Left lobe of liver (tissue), 2 donors: ENCODE measurements at regions not wholly inside any gene's neighbourhood (a gene's known extent, or its start where the extent isn't known, plus 50 kb on each side); places are given as distances from the start of the nearest gene placed in this dataset.
A peak's percentile ranks its signal among the peaks of the same experiment; 100 is the strongest.
"Not testable (repeated sequence)": the region's sequence is repeated elsewhere in the genome, so short reads cannot be mapped to it uniquely, and the experiment has no call there.

ENCODE experiments used
- ATAC-seq: fragments of 200-7000 bp; cut with Tn5 transposase; one replicate; pipeline ENCODE4 v1.9.1; 2020; ENCODE audit warnings: mild to moderate bottlenecking, moderate library complexity
- DNase-seq: peaks from one replicate; pipeline ENCODE4 v3.0.0-alpha.2; 2020; ENCODE audit warnings: low spot score
- donor health status: DM: no; HTN: no; CAD: no; lungs with moderate emphysema.
- donor health status: DM: no; HTN: yes; CAD: no.

GRCh38 chr3:174336784-174337183 lies 522.4 kb upstream of the NAALADL2 start:
- DNase-seq = no peak
- ATAC-seq = no peak

- no peak for ATAC-seq
- no peak for DNase-seq
These were observed 521.9 kb upstream of the NAALADL2 start for GRCh38 chr3:174337227-174337626.

DNA sequence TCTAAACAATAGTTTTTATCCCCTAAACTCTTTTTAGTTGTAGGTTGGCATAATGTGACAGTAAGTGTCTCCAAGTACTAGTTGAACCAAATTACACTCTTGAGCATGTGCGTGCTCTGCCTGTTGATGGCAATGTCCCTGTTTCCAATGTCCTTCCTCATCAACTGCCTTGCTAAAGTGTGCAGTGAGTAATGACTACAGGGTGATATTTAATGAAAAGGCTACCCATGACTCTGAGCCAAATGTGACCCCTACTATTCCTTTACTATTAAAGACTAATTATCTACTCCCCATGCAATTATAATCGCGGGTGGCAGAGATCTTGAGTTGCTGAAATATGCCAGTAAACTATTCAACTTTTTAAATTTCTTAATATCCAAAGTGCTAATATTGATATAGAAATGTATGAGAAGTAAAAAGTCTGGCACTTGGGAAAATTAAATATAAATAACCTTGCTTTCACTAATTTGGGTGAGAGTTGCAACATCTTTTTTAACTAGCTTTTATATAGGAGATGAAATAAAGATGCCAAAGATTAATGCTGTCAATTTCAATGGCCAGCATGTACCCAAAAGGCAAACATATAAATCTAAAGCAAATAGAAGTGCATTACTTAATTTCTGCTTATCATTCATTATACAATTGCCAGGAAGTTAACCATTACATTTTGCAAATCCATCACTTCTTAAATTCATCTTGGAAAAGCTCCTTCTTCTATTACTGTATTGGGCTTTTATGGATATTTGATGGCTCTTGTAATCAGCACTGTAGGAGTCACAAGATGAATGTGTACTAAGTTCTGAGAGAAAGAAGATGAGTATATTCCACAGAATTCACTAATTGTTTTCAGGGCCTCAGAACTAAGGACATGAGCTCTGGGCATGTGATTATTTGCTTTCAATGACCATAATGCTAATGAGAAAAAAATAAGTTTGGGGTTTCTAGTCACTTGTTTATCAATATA lies 518.2 kb upstream of the NAALADL2 start:
- DNase-seq = no peak
- no peak for ATAC-seq

GRCh38 chr3:174342171-174342570 lies 517.0 kb upstream of the NAALADL2 start:
- ATAC-seq (no peak), DNase-seq (no peak)

GRCh38 chr3:174342941-174343501 lies 516.1 kb upstream of the NAALADL2 start:
- ATAC-seq (no peak), DNase-seq (no peak)

DNA sequence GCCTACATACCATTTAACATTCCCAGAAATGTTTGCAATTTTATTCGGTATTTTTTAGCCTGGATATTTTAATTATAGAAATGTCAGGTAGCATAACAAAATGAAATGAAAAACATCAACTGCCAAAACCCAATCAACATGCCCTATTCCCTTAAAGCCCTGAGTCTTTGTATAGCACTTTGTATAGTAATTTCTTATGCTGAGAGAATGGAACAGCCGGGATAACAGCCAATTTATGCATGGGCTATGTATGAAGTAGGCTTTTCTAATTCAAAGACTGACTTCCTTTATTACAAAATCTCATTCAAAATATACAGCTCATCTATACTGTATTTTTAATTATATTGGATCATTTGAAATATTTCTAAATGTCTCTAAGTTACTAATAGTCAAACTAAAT lies 513.0 kb upstream of the NAALADL2 start:
- ATAC-seq = no peak
- DNase-seq = no peak

- ATAC-seq (no peak), DNase-seq (no peak)
These were observed 512.6 kb upstream of the NAALADL2 start for GRCh38 chr3:174346571-174346970.

DNA sequence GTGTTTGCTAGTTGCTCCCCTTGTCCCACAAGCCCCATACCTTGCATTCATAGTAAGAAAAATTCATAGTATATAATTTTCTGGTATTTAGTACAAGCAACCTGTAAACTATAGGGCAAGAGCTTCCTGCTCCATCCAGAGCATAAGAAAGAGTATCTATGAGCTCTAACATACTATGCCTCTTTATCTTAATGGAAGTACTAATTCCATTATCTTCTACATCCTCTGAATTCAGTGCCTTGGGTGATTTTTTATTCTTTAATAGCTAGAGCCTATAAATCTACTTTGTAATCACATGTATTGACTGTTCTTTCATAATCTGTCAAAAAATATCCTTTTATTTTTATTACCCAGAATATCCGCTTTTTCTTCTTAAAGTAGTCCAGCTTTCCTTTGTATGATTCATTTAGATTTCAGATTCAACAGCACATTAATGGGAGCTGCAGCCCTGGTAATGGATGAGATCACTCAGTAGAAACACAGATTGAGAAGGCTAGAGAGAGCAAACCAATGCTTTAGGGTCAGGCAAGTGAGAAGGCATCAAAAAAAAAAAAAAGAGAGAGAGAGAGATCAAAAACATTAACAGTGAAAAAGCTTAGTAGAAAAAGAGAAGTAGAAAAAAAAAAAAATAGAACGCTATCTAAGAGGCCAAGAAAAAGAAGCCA lies 511.5 kb upstream of the NAALADL2 start:
- no peak for DNase-seq
- no peak for ATAC-seq

DNA sequence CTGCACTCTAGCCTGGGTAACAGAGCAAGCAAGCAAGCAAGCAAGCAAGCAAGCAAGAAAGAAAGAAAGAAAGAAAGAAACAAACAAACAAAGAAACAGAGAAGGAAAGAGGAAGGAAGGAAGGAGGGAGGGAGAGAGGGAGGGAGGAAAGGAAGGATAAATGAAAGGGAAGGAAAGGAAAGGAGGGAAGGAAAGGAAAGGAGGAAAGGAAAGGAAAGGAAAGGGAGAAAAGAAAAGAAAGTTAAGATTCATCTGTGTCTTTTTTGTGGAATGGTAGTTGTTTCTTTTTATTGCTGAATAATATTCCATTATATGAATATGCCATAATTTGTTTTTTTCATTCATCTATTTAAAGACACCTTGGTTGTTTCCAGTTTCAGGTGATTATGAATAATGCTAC lies 506.9 kb upstream of the NAALADL2 start:
- no peak for ATAC-seq
- DNase-seq = no peak

GRCh38 chr3:174355505-174355904 lies 503.6 kb upstream of the NAALADL2 start:
- ATAC-seq (peak; percentile 33), DNase-seq (no peak)

GRCh38 chr3:174356596-174356995 lies 502.5 kb upstream of the NAALADL2 start:
- no peak for ATAC-seq
- no peak for DNase-seq

- no peak for DNase-seq
- ATAC-seq = no peak
These were observed 500.9 kb upstream of the NAALADL2 start for GRCh38 chr3:174358252-174358651.

DNA sequence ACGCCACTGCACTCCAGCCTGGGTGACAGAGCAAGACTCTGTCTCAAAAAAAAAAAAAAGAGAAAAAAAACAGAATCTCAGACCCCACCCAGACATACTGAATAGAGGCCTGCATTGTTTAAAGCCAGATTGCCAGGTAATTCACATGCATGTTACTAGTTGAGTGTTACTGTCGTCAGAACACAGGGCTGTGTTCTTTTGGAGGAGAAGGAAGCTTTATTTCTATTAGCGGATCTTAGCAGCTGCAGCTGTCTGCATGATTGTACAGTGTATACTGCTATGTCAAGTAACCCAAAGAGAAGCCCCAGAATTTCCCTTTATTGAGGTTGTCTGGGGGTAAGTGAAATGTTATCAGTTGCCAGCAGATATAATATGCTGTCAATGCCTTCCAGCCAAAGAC lies 496.6 kb upstream of the NAALADL2 start:
- DNase-seq (no peak), ATAC-seq (no peak)

DNA sequence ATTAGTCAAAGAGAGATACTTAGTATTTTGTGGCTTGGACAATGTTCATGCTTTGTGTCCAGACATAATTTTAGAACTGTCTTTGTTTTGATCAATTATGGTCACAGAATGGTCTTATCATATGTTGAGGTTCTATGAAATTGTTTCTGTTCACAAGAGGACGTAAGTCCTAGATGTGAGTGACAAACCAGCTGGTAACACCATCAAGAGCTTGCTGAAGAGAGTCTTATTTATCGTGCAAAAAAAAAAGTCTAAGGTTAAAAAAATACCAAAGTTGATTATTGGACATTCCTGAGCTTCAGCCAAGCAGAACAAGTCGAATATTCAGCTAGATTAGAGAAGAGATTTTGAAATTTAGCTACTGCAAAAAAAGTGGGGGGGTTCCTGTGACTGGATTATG lies 495.9 kb upstream of the NAALADL2 start:
- DNase-seq = no peak
- ATAC-seq = no peak

DNA sequence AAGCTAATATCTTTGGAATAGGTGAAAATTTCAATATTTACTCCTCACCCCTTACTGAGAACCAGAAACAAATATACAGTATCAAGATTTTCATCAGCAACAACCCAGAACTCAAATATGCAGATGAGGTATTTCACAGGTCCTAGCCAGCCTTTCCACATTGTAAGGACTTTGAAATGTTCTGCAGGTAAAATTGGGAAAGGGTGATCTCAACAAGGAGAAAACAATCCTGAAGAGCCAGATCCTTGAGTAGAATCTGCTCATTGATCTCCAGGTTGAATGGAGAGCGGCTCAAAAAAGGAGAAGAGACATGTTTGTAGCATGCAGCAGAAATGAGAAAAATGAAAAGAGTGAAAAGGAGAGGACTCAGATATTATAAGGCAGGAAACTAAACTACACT lies 493.3 kb upstream of the NAALADL2 start:
- ATAC-seq = no peak
- no peak for DNase-seq

GRCh38 chr3:174366904-174367303 lies 492.2 kb upstream of the NAALADL2 start:
- DNase-seq, ATAC-seq: not testable (repeated sequence)

DNA sequence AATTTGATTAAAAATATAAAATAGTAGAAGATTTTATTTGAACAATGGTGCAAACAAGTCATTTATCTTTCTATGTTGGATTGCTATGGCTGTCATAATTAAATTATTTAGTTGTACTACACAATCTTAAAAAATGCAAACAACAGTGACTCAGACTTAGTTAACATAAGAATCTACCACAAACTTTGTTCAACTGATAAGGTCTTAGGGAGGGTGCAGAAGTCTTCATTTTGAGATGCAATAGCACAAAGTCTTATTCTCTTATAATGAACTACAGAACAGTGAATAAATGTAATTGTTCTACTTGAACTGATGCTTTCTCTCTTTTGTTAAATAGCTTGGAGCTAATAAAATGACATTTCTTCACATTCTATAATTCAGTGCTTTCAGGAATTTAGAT lies 482.8 kb upstream of the NAALADL2 start:
- DNase-seq (no peak), ATAC-seq (no peak)

DNA sequence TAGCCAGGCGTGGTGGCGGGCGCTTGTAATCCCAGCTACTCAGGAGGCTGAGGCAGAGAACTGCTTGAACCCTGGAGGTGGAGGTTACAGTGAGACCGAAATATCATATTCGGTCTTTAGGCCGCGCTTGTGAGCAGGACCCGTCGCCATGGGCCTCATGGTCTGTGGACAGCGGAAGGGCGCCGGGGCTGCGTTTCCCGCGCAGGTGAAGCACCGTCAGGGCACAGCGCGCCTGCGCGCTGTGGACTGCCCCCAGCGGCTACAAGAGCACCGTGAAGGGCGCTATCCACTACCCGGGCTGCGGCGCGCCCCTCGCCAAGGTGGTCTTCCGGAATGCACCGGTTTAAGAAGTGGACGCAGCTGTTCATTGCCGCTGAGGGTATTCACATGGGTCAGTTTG lies 482.0 kb upstream of the NAALADL2 start:
- ATAC-seq = no peak

GRCh38 chr3:174377684-174378083 lies 481.4 kb upstream of the NAALADL2 start:
- no peak for ATAC-seq
- DNase-seq = no peak

More for the DNA sequence above, 482.0 kb upstream of the NAALADL2 start:
- no peak for DNase-seq

- DNase-seq (no peak), ATAC-seq (no peak)
These were observed 476.3 kb upstream of the NAALADL2 start for GRCh38 chr3:174382878-174383277.

DNA sequence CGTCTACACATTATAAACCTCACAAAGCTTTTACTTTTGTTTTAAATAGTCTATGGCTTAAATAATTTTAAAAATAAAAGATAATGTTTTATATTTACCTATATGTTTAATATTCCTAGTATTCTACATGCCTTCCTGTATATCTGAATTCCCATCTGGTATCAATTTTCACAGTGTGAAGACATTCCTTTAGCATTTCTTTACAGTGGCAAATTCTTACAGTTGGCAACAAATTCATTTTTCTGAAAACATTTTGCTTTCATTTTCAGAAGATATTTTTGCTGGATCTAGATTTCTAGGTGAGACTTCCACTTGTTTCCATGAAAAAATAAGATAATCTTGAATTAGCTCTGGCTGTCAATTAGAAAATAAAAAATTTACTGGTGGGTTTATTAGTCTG lies 471.4 kb upstream of the NAALADL2 start:
- no peak for DNase-seq
- no peak for ATAC-seq

- DNase-seq (no peak), ATAC-seq (peak; percentile 81)
These were observed 461.3 kb upstream of the NAALADL2 start for GRCh38 chr3:174397848-174398247.
